Vagina (tissue), 2 donors: ENCODE measurements at regions not wholly inside any gene's neighbourhood (a gene's known extent, or its start where the extent isn't known, plus 50 kb on each side); places are given as distances from the start of the nearest gene placed in this dataset.

ENCODE experiments used
- DNase-seq, 2 donors: peaks; one replicate each; pipeline ENCODE4 v3.0.0-alpha.2; 2017; ENCODE audit errors: extremely low spot score in 2 of 2
- H3K27ac ChIP-seq: fragments of 200-600 bp; sonication (generic); one replicate; pipeline ENCODE4 v1.5.1; 2019
- H3K27me3 ChIP-seq: fragments of 200-600 bp; sonication (generic); one replicate; pipeline ENCODE4 v1.5.1; 2019
- H3K36me3 ChIP-seq, 2 donors: fragments of 200-600 bp; sonication (generic); one replicate each; pipeline ENCODE4 v1.5.1; 2017 to 2019
- H3K4me1 ChIP-seq: fragments of 200-600 bp; sonication (generic); one replicate; pipeline ENCODE4 v1.5.1; 2019
- H3K4me3 ChIP-seq, 2 donors: fragments of 200-600 bp; sonication (generic); 1 replicate in 1 of 2; 2 replicates in 1 of 2; pipeline ENCODE4 v1.5.1; 2016 to 2019
- H3K9me3 ChIP-seq: fragments of 200-600 bp; sonication (generic); one replicate; pipeline ENCODE4 v1.5.1; 2019
- CTCF ChIP-seq, 3 experiments: fragments of 450-650 bp in 2 of 3; fragments of 200-600 bp in 1 of 3; sonication (generic) in 1 of 3; IDR thresholded peaks; one replicate each; pipeline ENCODE4 v1.5.1; 2017 to 2019; ENCODE audit warnings: antibody characterized with exemption in 3 of 3, mild to moderate bottlenecking in 2 of 3, moderate library complexity in 2 of 3
- POLR2A ChIP-seq, 2 donors: fragments of 450-650 bp; IDR thresholded peaks; one replicate each; pipeline ENCODE4 v1.6.1; 2017; ENCODE audit warnings: antibody characterized with exemption in 2 of 2, mild to moderate bottlenecking in 2 of 2, moderate library complexity in 2 of 2
- POLR2AphosphoS5 ChIP-seq, 2 donors: sonication (generic); formaldehyde crosslinking; IDR thresholded peaks; one replicate each; pipeline ENCODE4 v1.9.0; 2017; ENCODE audit warnings: antibody characterized with exemption in 2 of 2, mild to moderate bottlenecking in 2 of 2, low read depth in 1 of 2; ENCODE audit not compliant: insufficient read depth in 1 of 2
- intact Hi-C: fragments of 100-400 bp; cut with DNase I; formaldehyde crosslinking; loops from one replicate; pipeline ENCODE4 v1.15.1; 2023

GRCh38 chr9:126116351-126117157, 210.1 kb upstream of the MVB12B start:
- no peaks in the 10 kb centered on the region for H3K4me1 ChIP-seq
- TF ChIP-seq CTCF (IDR thresholded peaks at IDR 0.05) (no peak), POLR2A (IDR thresholded peaks at IDR 0.05) (no peak), POLR2AphosphoS5 (IDR thresholded peaks at IDR 0.05; ENCODE audit: insufficient read depth in 1 of 2, low read depth in 1 of 2) (no peak)
- H3K27ac ChIP-seq: no peak overlapping the region
- intact Hi-C loops: no loop called here
- H3K4me3 ChIP-seq: no peak overlapping the region
- H3K9me3 ChIP-seq: no peaks in the 10 kb centered on the region
- H3K27me3 ChIP-seq: no peaks in the 10 kb centered on the region
- H3K36me3 ChIP-seq: no peaks in the 10 kb centered on the region
- DNase-seq: peak; percentile 52 to 93

- H3K27me3 ChIP-seq: no peaks in the 10 kb centered on the region
- no peaks in the 10 kb centered on the region for H3K4me1 ChIP-seq
- TF ChIP-seq POLR2A (IDR thresholded peaks at IDR 0.05): no peak
- no peak for TF ChIP-seq POLR2AphosphoS5 (IDR thresholded peaks at IDR 0.05; ENCODE audit: insufficient read depth in 1 of 2, low read depth in 1 of 2)
- TF ChIP-seq CTCF (IDR thresholded peaks at IDR 0.05): no peak
- no peaks in the 10 kb centered on the region for H3K36me3 ChIP-seq
- H3K27ac ChIP-seq: no peak overlapping the region
- intact Hi-C loops: no loop called here
- DNase-seq: no peak
- H3K4me3 ChIP-seq: no peak overlapping the region
- H3K9me3 ChIP-seq: no peaks in the 10 kb centered on the region
Measured at GRCh38 chr9:126117158-126117425, 209.5 kb upstream of the MVB12B start.

GRCh38 chr9:126117631-126118030, 209.0 kb upstream of the MVB12B start:
- Histone ChIP-seq H3K9me3 (no peaks in the 10 kb centered on the region), H3K27ac (no peak overlapping the region), H3K4me3 (no peak overlapping the region), H3K36me3 (no peaks in the 10 kb centered on the region), H3K4me1 (no peaks in the 10 kb centered on the region), H3K27me3 (no peaks in the 10 kb centered on the region)
- intact Hi-C loops: no loop called here
- DNase-seq: no peak
- no peak for TF ChIP-seq POLR2A (IDR thresholded peaks at IDR 0.05)
- TF ChIP-seq POLR2AphosphoS5 (IDR thresholded peaks at IDR 0.05; ENCODE audit: insufficient read depth in 1 of 2, low read depth in 1 of 2): no peak
- no peak for TF ChIP-seq CTCF (IDR thresholded peaks at IDR 0.05)

GRCh38 chr9:126119731-126120130, 206.9 kb upstream of the MVB12B start:
- no peaks in the 10 kb centered on the region for H3K36me3 ChIP-seq
- DNase-seq: no peak
- H3K4me3 ChIP-seq: no peak overlapping the region
- H3K4me1 ChIP-seq: no peaks in the 10 kb centered on the region
- no peaks in the 10 kb centered on the region for H3K9me3 ChIP-seq
- no peaks in the 10 kb centered on the region for H3K27me3 ChIP-seq
- H3K27ac ChIP-seq: no peak overlapping the region
- intact Hi-C loops: no loop called here
- no peak for TF ChIP-seq POLR2A (IDR thresholded peaks at IDR 0.05)
- no peak for TF ChIP-seq CTCF (IDR thresholded peaks at IDR 0.05)
- TF ChIP-seq POLR2AphosphoS5 (IDR thresholded peaks at IDR 0.05; ENCODE audit: insufficient read depth in 1 of 2, low read depth in 1 of 2): no peak

- H3K27ac ChIP-seq: no peak overlapping the region
- no peaks in the 10 kb centered on the region for H3K9me3 ChIP-seq
- DNase-seq: peak; percentile 56 to 93
Measured at GRCh38 chr9:126122901-126123616, 203.6 kb upstream of the MVB12B start.

More at GRCh38 chr9:126122901-126123616, 203.6 kb upstream of the MVB12B start:
- intact Hi-C loops: no loop called here
- no peaks in the 10 kb centered on the region for H3K27me3 ChIP-seq
- no peak overlapping the region for H3K4me3 ChIP-seq
- peaks cover 6% of the 10 kb centered on the region for H3K4me1 ChIP-seq
- TF ChIP-seq POLR2AphosphoS5 (IDR thresholded peaks at IDR 0.05; ENCODE audit: insufficient read depth in 1 of 2, low read depth in 1 of 2) (no peak), CTCF (IDR thresholded peaks at IDR 0.05) (no peak), POLR2A (IDR thresholded peaks at IDR 0.05) (no peak)
- no peaks in the 10 kb centered on the region for H3K36me3 ChIP-seq
